Retinal pigment epithelial cell (primary cell): ENCODE measurements at regions not wholly inside any gene's neighbourhood (a gene's known extent, or its start where the extent isn't known, plus 50 kb on each side); places are given as distances from the start of the nearest gene placed in this dataset.
"Not testable (repeated sequence)": the region's sequence is repeated elsewhere in the genome, so short reads cannot be mapped to it uniquely, and the experiment has no call there.

ENCODE experiments used
- DNase-seq: peaks from one replicate; pipeline ENCODE4 v3.0.0-alpha.2; 2010; ENCODE audit warnings: low read depth
- H3K4me3 ChIP-seq: 2 replicates; pipeline ENCODE4 v1.5.1; 2011; ENCODE audit warnings: mild to moderate bottlenecking, low read length, control low read depth, moderate library complexity
- CTCF ChIP-seq: conservative IDR thresholded peaks from 2 replicates; pipeline ENCODE4 v1.5.1; 2011; ENCODE audit warnings: low read depth, low read length, control low read depth, inconsistent platforms

DNA sequence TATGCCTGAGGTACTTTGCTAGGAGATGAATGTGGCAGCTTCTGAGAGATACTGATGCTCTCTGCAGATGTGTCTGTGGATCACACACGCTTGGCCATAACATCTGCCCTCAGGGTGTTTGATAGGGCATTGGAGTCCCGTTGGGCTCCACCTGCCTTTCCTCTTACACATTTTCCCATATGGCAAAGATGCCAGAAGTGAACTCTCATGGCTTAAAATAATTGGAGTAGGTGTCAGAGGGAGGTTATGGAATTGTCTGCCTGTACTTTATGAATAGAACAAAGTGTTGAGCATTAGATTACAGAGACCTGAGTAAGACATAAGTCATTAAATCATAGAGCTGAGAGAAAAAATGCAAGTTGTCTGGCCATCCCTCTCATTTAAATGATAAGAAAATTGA lies 75.3 kb upstream of the PNPT1 start:
- H3K4me3 ChIP-seq: no peak overlapping the region
- DNase-seq: no peak
- TF ChIP-seq CTCF: no peak

DNA sequence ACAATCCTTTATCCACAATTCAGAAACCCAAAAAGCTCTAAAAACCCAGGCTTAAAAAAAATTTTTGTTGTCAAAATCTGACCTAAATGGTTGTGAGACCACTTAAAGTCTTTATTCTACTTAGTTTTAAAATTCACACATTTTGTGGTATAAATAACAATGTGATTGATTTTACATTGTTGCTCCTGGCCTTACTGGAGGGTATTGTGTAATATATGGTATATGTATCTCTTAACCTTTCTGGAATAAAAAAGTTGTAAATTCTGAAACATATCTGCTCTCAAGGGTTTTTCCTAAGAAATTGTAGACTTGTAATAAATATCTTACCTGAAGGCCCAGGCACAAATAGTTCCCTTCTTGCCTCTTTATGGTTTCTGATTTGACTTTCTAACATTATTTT lies 73.3 kb upstream of the PNPT1 start:
- TF ChIP-seq CTCF: no peak
- DNase-seq: no peak
- H3K4me3 ChIP-seq: no peak overlapping the region

GRCh38 chr2:55765708-55766107 lies 72.1 kb upstream of the PNPT1 start:
- H3K4me3 ChIP-seq, DNase-seq: not testable (repeated sequence)

DNA sequence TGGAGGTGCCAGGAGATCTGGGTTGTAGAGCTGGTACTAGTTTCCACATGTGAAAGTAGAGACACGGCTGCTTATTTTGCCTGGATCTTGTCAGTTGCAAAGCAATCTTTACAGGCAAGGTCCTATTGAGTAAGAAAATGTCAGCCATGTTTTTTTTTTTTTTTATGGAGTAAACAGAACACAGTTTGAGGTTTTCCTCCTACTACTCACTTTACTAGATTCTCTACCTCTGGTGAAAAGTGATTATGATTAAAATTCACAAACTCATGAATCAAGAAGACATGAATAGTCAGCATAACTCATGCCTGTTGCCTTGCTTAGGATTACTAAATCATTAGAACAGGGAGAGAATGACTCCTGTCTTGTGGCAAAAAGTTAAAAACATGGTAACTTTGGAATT lies 70.1 kb upstream of the PNPT1 start:
- DNase-seq: no peak
- H3K4me3 ChIP-seq: no peak overlapping the region
- no peak for TF ChIP-seq CTCF

DNA sequence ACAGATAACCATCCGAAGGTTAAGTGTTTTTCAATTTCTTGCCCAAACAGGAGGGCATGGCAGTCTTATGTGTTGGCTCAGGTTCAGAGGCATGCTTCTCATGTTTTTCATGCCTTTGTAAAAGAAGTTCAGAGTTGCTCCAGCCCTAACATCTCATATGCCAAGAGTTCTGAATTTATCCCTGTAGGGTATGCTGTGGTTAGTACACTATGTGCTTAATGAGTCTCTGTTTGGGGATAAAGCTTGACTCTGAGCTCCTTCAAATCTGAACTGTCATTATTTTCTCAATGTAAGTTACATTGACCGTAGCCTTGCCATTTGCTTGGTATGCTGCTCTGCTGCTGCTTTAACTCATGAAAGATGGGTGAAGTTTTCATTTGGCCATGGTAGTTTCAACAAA lies 67.9 kb upstream of the PNPT1 start:
- no peak overlapping the region for H3K4me3 ChIP-seq
- DNase-seq: peak; percentile 82
- TF ChIP-seq CTCF: no peak

GRCh38 chr2:55761024-55761423 lies 67.4 kb upstream of the PNPT1 start:
- no peak for TF ChIP-seq CTCF
- no peak overlapping the region for H3K4me3 ChIP-seq
- DNase-seq: no peak

- H3K4me3 ChIP-seq: no peak overlapping the region
Observed at GRCh38 chr2:55760125-55760524, 66.5 kb upstream of the PNPT1 start.

More at GRCh38 chr2:55760125-55760524, 66.5 kb upstream of the PNPT1 start:
- no peak for DNase-seq
- no peak for TF ChIP-seq CTCF
